ENCODE measurements at regions not wholly inside any gene's neighbourhood (a gene's known extent, or its start where the extent isn't known, plus 50 kb on each side); places are given as distances from the start of the nearest gene placed in this dataset.

DNA sequence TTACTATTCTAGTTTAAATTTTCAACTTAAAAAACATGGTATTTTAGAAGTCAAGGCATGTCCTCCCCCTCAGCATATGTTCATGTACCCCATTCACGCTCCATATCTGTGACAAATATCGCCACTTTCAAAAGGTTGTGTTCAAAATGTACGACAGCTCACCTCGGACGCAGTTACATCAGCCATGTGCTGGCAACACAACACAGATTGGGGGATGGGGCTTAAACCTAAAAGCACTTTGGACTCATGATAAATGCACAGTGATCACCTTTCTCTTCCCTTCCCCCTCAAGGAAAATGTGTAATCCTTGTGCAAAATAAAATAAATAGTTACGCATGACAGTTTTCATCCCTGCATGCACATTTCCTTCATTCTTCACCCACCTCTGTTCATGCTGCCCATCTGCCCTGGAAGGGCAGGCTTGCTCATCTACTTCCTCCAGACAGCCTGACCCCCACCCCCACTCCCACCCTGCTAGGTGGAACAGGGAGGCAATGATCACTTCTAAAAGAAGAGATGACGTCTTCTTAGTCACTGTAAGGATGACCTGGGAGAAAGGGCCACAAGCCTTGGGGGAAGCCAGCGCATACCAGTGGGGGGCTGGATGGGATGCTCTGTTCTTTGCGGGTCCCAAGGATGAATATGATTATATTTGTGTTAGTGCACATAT, 271.4 kb upstream of the SEMA6D start:
- Mint-ChIP-seq H3K27ac (no peak overlapping the region), H3K9me3 (peaks cover 4 to 9% of the 10 kb centered on the region in 2 experiments; a peak in 3 of 5 replicates), H3K27me3 (ENCODE audit: low read depth) (no peaks in the 10 kb centered on the region), H3K4me1 (peaks cover 4 to 5% of the 10 kb centered on the region in 2 experiments), H3K36me3 (ENCODE audit: insufficient read depth in 1 of 3, low read depth in 3 of 3) (peaks cover 0 to 6% (median 0%) of the 10 kb centered on the region in 3 experiments; a peak in 3 of 7 replicates), H3K4me3 (no peak overlapping the region)
- Histone ChIP-seq H3K23me2 (ENCODE audit: insufficient read length, low read depth, low read length, poor library complexity, severe bottlenecking) (no peaks in the 10 kb centered on the region), H2AFZ (ENCODE audit: low read length) (no peak overlapping the region), H2BK20ac (ENCODE audit: low read depth, low read length, poor library complexity, severe bottlenecking) (no peak overlapping the region), H3T11ph (ENCODE audit: low read length) (no peak overlapping the region), H2BK120ac (ENCODE audit: low read depth, low read length, poor library complexity, severe bottlenecking) (no peak overlapping the region), H3K14ac (ENCODE audit: insufficient read depth, low read length) (no peak overlapping the region), H4K91ac (ENCODE audit: insufficient read length, low read depth, low read length) (no peak overlapping the region), H2BK12ac (ENCODE audit: insufficient read length, low read depth, low read length) (no peak overlapping the region), H3K79me2 (ENCODE audit: insufficient read depth, low read length) (no peaks in the 10 kb centered on the region), H3K79me1 (ENCODE audit: insufficient read depth, low read depth, low read length, poor library complexity, severe bottlenecking) (no peaks in the 10 kb centered on the region), H4K20me1 (ENCODE audit: control insufficient read depth, insufficient read depth, insufficient read length) (no peaks in the 10 kb centered on the region), H3K23ac (ENCODE audit: insufficient read length, low read depth, low read length) (no peak overlapping the region), H3K27me3 (ENCODE audit: insufficient read depth, low read length) (no peaks in the 10 kb centered on the region), H3K56ac (ENCODE audit: insufficient read length, low read depth, low read length) (no peak overlapping the region), H4K5ac (ENCODE audit: insufficient read length, low read depth, low read length) (no peak overlapping the region), H2BK5ac (ENCODE audit: insufficient read length, low read length) (no peak overlapping the region), H4K8ac (replicated peaks; ENCODE audit: insufficient read length, low read depth, low read length) (no peak overlapping the region), H3K18ac (ENCODE audit: insufficient read length, low read depth, low read length) (no peak overlapping the region), H3K9me3 (ENCODE audit: control insufficient read depth, low read depth, low read length) (no peaks in the 10 kb centered on the region), H3K4ac (ENCODE audit: low read depth, low read length) (no peak overlapping the region), H2BK15ac (ENCODE audit: low read depth, low read length) (no peak overlapping the region), H3K4me1 (ENCODE audit: insufficient read depth, low read length) (no peaks in the 10 kb centered on the region; the same call in 1 of the 2 replicates), H3K27ac (ENCODE audit: insufficient read length, low read depth, low read length) (no peak overlapping the region), H3K9ac (ENCODE audit: extremely low read depth, insufficient read length, low read length) (no peak overlapping the region), H3K4me2 (ENCODE audit: insufficient read depth, insufficient read length, low read length) (no peak overlapping the region), H2AK5ac (ENCODE audit: insufficient read length, low read length) (no peak overlapping the region)
- no CpG with 5 or more reads among the region's 9 CpGs for whole genome bisulfite sequencing (ENCODE audit: extremely low coverage, insufficient read length, low lambda C conversion rate)
- DNase-seq, result no peak
- TF ChIP-seq, protein P1, sequence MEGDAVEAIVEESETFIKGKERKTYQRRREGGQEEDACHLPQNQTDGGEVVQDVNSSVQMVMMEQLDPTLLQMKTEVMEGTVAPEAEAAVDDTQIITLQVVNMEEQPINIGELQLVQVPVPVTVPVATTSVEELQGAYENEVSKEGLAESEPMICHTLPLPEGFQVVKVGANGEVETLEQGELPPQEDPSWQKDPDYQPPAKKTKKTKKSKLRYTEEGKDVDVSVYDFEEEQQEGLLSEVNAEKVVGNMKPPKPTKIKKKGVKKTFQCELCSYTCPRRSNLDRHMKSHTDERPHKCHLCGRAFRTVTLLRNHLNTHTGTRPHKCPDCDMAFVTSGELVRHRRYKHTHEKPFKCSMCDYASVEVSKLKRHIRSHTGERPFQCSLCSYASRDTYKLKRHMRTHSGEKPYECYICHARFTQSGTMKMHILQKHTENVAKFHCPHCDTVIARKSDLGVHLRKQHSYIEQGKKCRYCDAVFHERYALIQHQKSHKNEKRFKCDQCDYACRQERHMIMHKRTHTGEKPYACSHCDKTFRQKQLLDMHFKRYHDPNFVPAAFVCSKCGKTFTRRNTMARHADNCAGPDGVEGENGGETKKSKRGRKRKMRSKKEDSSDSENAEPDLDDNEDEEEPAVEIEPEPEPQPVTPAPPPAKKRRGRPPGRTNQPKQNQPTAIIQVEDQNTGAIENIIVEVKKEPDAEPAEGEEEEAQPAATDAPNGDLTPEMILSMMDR (conservative IDR thresholded peaks at IDR 0.05), result no peak

All from H9 (cell line).